ENCODE measurements at regions not wholly inside any gene's neighbourhood (a gene's known extent, or its start where the extent isn't known, plus 50 kb on each side); places are given as distances from the start of the nearest gene placed in this dataset.

GRCh38 chr1:87176087-87176486, 152.6 kb upstream of the LMO4 start:
- dilution Hi-C loops (cut with MboI; ENCODE audit: extremely low pct_ligation_motif_present, low sequenced_read_pairs): no loop called here

More at GRCh38 chr1:87176087-87176486, 152.6 kb upstream of the LMO4 start:
- H3K9me1 ChIP-seq (replicated peaks; ENCODE audit: control insufficient read depth, extremely low read depth, insufficient read depth, low read length): no peaks in the 10 kb centered on the region
- intact Hi-C loops (cut with micrococcal nuclease): no loop called here
- no peak overlapping the region for H3K4me3 ChIP-seq (replicated peaks in 1 of 3; ENCODE audit: insufficient read depth in 1 of 3, low read depth in 1 of 3, low read length in 3 of 3)
- TF ChIP-seq JUN (IDR thresholded peaks at IDR 0.05; ENCODE audit: borderline replicate concordance, insufficient read depth, insufficient read length, low read depth) (no peak), GATA2 (IDR thresholded peaks at IDR 0.05; ENCODE audit: insufficient read depth, insufficient read length, low read depth, low read length) (no peak), FOS (IDR thresholded peaks at IDR 0.05; ENCODE audit: borderline replicate concordance, insufficient read depth, low read length) (no peak), CTCF (IDR thresholded peaks at IDR 0.05; ENCODE audit: extremely low read depth in 1 of 2, insufficient read depth in 1 of 2, low read depth in 1 of 2, low read length in 2 of 2) (no peak), POLR2A (IDR thresholded peaks at IDR 0.05; ENCODE audit: low read depth, low read length) (no peak), EZH2 (IDR thresholded peaks at IDR 0.05; ENCODE audit: borderline replicate concordance, low read depth, low read length, severe bottlenecking) (no peak), POLR2AphosphoS5 (IDR thresholded peaks at IDR 0.05; ENCODE audit: insufficient read depth, low read depth, low read length) (no peak), MYC (IDR thresholded peaks at IDR 0.05; ENCODE audit: low read depth, low read length) (no peak), MAX (IDR thresholded peaks at IDR 0.05; ENCODE audit: insufficient read depth, insufficient read length) (no peak)
- DNase-seq (ENCODE audit: low read depth, low spot score) (no peak), FAIRE-seq (no peak)
- POLR2A ChIA-PET: no interaction called here
- H3K79me2 ChIP-seq (ENCODE audit: control insufficient read depth, insufficient read depth, low read length): no peaks in the 10 kb centered on the region
- H4K20me1 ChIP-seq (replicated peaks; ENCODE audit: control insufficient read depth, extremely low read depth, insufficient read depth, low read length): no peaks in the 10 kb centered on the region
- no TSS peak for BruUV-seq (replicated peaks)
- H3K27me3 ChIP-seq (ENCODE audit: control insufficient read depth in 2 of 2, insufficient read depth in 2 of 2, low read length in 2 of 2): peaks cover 1 to 7% of the 10 kb centered on the region in 2 experiments
- H3K9ac ChIP-seq (replicated peaks; ENCODE audit: extremely low read depth, insufficient read depth, low read length): no peak overlapping the region
- no peaks in the 10 kb centered on the region for H3K9me3 ChIP-seq (replicated peaks; ENCODE audit: control insufficient read depth, insufficient read depth, low read length)
- no peak overlapping the region for H2AFZ ChIP-seq (ENCODE audit: low read depth, low read length)
- no peak overlapping the region for H3K4me2 ChIP-seq (ENCODE audit: insufficient read depth, low read length)
- no peaks in the 10 kb centered on the region for H3K36me3 ChIP-seq (ENCODE audit: control insufficient read depth in 2 of 2, extremely low read depth in 1 of 2, insufficient read depth in 2 of 2, low read length in 2 of 2)
- CTCF ChIA-PET: no interaction called here
- no peaks in the 10 kb centered on the region for H3K4me1 ChIP-seq (ENCODE audit: control insufficient read depth, extremely low read depth, insufficient read depth, low read length)
- no peak overlapping the region for H3K27ac ChIP-seq (ENCODE audit: insufficient read depth, low read depth, low read length)
